Adrenal gland (tissue), 9 donors: ENCODE measurements at regions not wholly inside any gene's neighbourhood (a gene's known extent, or its start where the extent isn't known, plus 50 kb on each side); places are given as distances from the start of the nearest gene placed in this dataset.

Experiments used
- DNase-seq, 7 donors: peaks; one replicate each; pipeline ENCODE4 v3.0.0-alpha.2; 2019 to 2020
- H3K27ac ChIP-seq, 5 donors: fragments of 200-600 bp; sonication (generic) in 4 of 5; 1 replicate in 3 of 5; 2 replicates in 2 of 5; pipeline versions ENCODE4 v1.5.1 to v1.8.0; 2016 to 2020; ENCODE audit warnings: mild to moderate bottlenecking in 1 of 5
- H3K27me3 ChIP-seq: fragments of 200-600 bp; 2 replicates; pipeline ENCODE4 v1.8.0; 2021
- H3K36me3 ChIP-seq, 2 donors: fragments of 200-600 bp; replicated peaks in 1 of 2; 1 replicate in 1 of 2; 2 replicates in 1 of 2; pipeline versions ENCODE4 v1.5.1 to v1.8.0; 2018 to 2022
- H3K4me1 ChIP-seq, 2 donors: fragments of 200-600 bp; replicated peaks in 1 of 2; 1 replicate in 1 of 2; 2 replicates in 1 of 2; pipeline versions ENCODE4 v1.5.1 to v1.8.0; 2018 to 2021
- H3K4me3 ChIP-seq, 4 donors: fragments of 200-600 bp; sonication (generic) in 3 of 4; one replicate each; pipeline ENCODE4 v1.5.1; 2016 to 2018
- H3K9me3 ChIP-seq, 3 donors: fragments of 200-600 bp; sonication (generic) in 1 of 3; replicated peaks in 1 of 3; 1 replicate in 2 of 3; 2 replicates in 1 of 3; pipeline versions ENCODE4 v1.5.1 to v1.8.0; 2016 to 2021
- CTCF ChIP-seq, 6 experiments: fragments of 450-650 bp in 4 of 6; fragments of 200-600 bp in 2 of 6; sonication (generic) in 1 of 6; IDR thresholded peaks; 1 replicate in 5 of 6; 2 replicates in 1 of 6; pipeline versions ENCODE4 v1.5.1 to v1.8.0; 2016 to 2021; ENCODE audit warnings: antibody characterized with exemption in 6 of 6, mild to moderate bottlenecking in 2 of 6, moderate library complexity in 1 of 6
- POLR2A ChIP-seq, 2 donors: fragments of 450-650 bp; IDR thresholded peaks; one replicate each; pipeline ENCODE4 v1.6.1; 2017; ENCODE audit warnings: antibody characterized with exemption in 2 of 2, mild to moderate bottlenecking in 2 of 2, moderate library complexity in 1 of 2
- WGBS, 4 donors: extraction: QIAGEN DNeasy Blood & Tissue Kit in 2 of 4; methylation state at CpG; one replicate each; pipeline versions ENCODE4 v1.1.5 to v1.1.7; 2013 to 2017; 5-methylcytosine and 5-hydroxymethylcytosine counted together
- intact Hi-C, 2 donors: fragments of 100-400 bp; cut with DNase I; formaldehyde crosslinking; loops; one replicate each; pipeline versions ENCODE4 v1.14.1 to v1.15.0; 2022 to 2023
- donor health status: healthy with polysubstance abuse.
- donor health status: Bipolar disorder and iron deficiency.
- donor health status: DM: yes; HTN: yes; CAD: no.
- donor health status: DM: no; HTN: no; CAD: no.
- donor health status: DM: no; HTN: no; CAD: no.

- Histone ChIP-seq H3K9me3 (no peaks in the 10 kb centered on the region), H3K4me1 (peaks cover 0 to 6% of the 10 kb centered on the region in 2 donors), H3K36me3 (no peaks in the 10 kb centered on the region), H3K4me3 (no peak overlapping the region), H3K27me3 (no peaks in the 10 kb centered on the region), H3K27ac (no peak overlapping the region)
- TF ChIP-seq CTCF (IDR thresholded peaks at IDR 0.05): no peak
- TF ChIP-seq POLR2A (IDR thresholded peaks at IDR 0.05): no peak
- intact Hi-C loops: no loop called here
- peak in 2 of 7 donors; percentile 10 to 20 for DNase-seq
- 83 to 88% (median 85%) methylated on average over 9 of the region's 9 CpGs for WGBS, 4 donors
These were observed 209.2 kb upstream of the SHH start for GRCh38 chr7:156021471-156021870.

GRCh38 chr7:156020566-156020965 lies 208.3 kb upstream of the SHH start:
- intact Hi-C loops: no loop called here
- 76 to 89% (median 86%) methylated on average over 5 of the region's 5 CpGs for WGBS, 4 donors
- Histone ChIP-seq H3K36me3 (no peaks in the 10 kb centered on the region), H3K4me3 (no peak overlapping the region), H3K9me3 (no peaks in the 10 kb centered on the region), H3K27me3 (no peaks in the 10 kb centered on the region), H3K4me1 (peaks cover 0 to 6% of the 10 kb centered on the region in 2 donors), H3K27ac (no peak overlapping the region)
- TF ChIP-seq POLR2A (IDR thresholded peaks at IDR 0.05) (no peak), CTCF (IDR thresholded peaks at IDR 0.05) (no peak)
- no peak for DNase-seq

GRCh38 chr7:156019776-156020565 lies 207.7 kb upstream of the SHH start:
- WGBS, 4 donors: 88 to 93% (median 90%) methylated on average over 13 of the region's 13 CpGs
- no peak overlapping the region for H3K4me3 ChIP-seq
- TF ChIP-seq CTCF (IDR thresholded peaks at IDR 0.05): no peak
- TF ChIP-seq POLR2A (IDR thresholded peaks at IDR 0.05): no peak
- H3K9me3 ChIP-seq: no peaks in the 10 kb centered on the region
- no peak overlapping the region for H3K27ac ChIP-seq
- peaks cover 0 to 6% of the 10 kb centered on the region in 2 donors for H3K4me1 ChIP-seq
- peak in 2 of 7 donors; percentile 14 to 35 for DNase-seq
- no peaks in the 10 kb centered on the region for H3K27me3 ChIP-seq
- intact Hi-C loops: no loop called here
- H3K36me3 ChIP-seq: no peaks in the 10 kb centered on the region

GRCh38 chr7:156019308-156019707 lies 207.0 kb upstream of the SHH start:
- intact Hi-C loops: no loop called here
- H3K4me3 ChIP-seq: no peak overlapping the region
- whole genome bisulfite sequencing, 4 donors: 90 to 98% (median 96%) methylated on average over 4 to 7 of the region's 7 CpGs
- H3K36me3 ChIP-seq: no peaks in the 10 kb centered on the region
- no peaks in the 10 kb centered on the region for H3K27me3 ChIP-seq
- H3K27ac ChIP-seq: no peak overlapping the region
- peaks cover 0 to 6% of the 10 kb centered on the region in 2 donors for H3K4me1 ChIP-seq
- TF ChIP-seq CTCF (IDR thresholded peaks at IDR 0.05) (no peak), POLR2A (IDR thresholded peaks at IDR 0.05) (no peak)
- no peaks in the 10 kb centered on the region for H3K9me3 ChIP-seq
- peak in 2 of 7 donors; percentile 3 to 23 for DNase-seq
